GM21528 (cell line): ENCODE measurements at regions not wholly inside any gene's neighbourhood (a gene's known extent, or its start where the extent isn't known, plus 50 kb on each side); places are given as distances from the start of the nearest gene placed in this dataset.
"Not testable (repeated sequence)": the region's sequence is repeated elsewhere in the genome, so short reads cannot be mapped to it uniquely, and the experiment has no call there.

Experiments
- ATAC-seq: cut with Tn5 transposase; IDR thresholded peaks from one replicate; pipeline ENCODE4 v1.9.1; 2021; ENCODE audit warnings: mild to moderate bottlenecking, moderate library complexity; ENCODE audit not compliant: unreplicated experiment, low FRiP score

DNA sequence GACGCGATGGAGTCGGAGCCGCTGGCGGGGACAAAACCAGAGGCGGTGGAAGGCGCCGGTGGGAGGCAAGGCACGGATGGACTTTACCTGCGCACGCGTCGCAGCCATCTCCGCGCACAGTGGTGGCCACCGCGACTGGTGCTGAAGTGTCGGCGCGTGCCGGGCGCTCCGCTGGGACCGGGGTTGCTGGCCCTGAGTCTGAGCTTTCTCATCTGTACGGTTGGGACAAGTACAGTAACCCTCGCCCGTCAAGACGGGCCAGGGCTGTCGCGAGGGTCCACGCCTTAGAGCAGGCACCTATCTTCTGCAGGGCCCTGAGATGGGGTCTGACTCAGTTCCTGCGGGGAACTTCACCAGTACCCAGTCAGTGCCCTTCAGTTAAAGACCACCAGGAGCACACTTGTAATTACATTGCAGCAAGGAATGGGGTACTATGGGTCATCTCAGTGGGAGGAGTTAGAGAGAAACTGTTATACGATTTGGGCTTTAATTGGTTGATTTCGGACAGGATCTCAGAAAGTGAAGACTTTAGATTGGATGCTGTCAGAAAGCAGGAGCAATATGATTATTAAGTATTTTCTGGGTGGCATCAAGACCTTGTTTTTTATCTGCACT is 385.6 kb downstream of the SPATA31A6 start:
- ATAC-seq, result not testable (repeated sequence)

DNA sequence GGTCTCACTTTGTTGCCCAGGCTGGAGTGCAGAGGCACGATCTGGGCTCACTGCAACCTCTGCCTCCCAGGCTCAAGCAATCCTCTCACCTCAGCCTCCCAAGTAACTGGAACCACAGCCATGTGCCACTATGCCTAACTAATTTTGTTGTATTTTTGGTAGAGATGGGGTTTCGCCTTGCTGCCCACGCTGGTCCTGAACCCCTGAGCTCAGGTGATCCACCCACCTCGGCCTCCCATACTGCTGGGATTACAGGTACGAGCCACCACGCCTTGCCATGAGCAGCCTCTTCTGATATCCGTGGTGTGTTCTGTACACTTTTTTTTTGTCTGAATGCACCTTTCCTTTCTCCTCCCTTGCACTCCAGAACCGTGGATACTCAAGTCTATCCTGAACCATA is 394.4 kb downstream of the SPATA31A6 start:
- not testable (repeated sequence) for ATAC-seq
